ENCODE measurements at regions not wholly inside any gene's neighbourhood (a gene's known extent, or its start where the extent isn't known, plus 50 kb on each side); places are given as distances from the start of the nearest gene placed in this dataset.
A peak's percentile ranks its signal among the peaks of the same experiment; 100 is the strongest.
"Not testable (repeated sequence)": the region's sequence is repeated elsewhere in the genome, so short reads cannot be mapped to it uniquely, and the experiment has no call there.

DNA sequence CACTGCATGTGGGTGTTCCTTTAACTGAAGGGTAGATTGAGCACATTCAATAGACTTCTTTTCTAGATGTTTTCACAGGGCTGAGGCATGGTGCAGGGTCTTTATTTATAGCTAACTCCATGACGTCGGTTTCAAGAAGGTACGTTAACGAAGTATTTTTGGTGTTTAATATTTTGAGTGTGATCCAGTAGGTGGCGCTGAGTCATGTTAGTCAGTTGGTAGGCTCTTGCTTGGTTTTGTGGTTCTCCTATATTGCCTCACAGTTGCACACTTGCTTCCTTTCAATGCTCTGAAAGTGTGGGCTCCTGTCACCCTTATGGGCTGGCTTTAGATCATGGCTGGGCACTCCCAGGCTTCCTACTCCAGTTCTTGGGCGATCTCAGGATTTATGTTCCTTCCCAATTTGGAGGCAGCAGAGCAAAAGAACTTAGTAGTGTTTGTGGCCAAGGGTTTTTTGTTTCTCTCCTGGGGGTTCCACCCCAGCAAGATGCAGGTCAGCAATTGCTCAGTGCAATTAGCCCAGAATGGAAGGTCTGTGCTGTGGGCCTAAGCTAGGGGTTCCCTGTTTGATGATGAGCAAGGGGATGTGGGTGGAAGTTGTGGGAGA lies 471.6 kb upstream of the FOXG1 start:
- DNase-seq, result peak; percentile 1 to 22

DNA sequence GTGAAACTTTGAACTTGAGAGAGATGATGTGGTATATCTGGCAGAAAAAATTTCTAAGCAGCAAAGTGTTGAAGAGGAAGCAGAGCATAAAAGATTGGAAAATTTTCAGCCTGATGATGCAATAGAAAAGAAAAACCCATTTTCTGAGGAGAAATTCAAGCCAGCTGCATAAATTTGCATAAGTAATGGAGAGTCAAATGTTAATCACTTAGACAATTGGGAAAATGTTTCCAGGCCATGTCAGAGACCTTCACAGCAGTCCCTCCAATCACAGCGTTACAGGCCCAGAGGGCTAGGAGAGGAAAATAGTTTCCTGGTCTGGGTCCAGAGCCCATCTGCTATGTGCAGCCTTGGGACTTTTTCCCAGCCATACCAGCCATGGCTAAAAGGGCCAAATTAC lies 469.0 kb upstream of the FOXG1 start:
- no peak for DNase-seq

DNA sequence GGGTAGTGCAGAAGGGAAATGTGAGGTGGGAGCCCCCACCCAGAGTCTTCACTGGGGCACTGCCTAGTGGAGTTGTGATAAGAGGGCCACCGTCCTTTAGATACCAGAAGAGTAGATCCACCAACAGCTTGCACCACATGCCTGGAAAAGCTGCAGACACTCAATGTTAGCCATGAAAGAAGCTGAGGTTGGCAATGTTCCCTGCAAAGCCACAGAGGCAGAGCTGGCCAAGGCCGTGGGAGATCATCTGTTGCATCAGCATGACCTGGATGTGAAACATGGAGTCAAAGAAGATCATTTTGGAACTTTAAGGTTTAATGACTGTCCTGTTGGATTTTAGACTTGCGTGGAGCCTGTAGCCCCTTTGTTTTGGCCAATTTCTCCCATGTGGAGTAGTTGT lies 468.4 kb upstream of the FOXG1 start:
- DNase-seq, result no peak

DNA sequence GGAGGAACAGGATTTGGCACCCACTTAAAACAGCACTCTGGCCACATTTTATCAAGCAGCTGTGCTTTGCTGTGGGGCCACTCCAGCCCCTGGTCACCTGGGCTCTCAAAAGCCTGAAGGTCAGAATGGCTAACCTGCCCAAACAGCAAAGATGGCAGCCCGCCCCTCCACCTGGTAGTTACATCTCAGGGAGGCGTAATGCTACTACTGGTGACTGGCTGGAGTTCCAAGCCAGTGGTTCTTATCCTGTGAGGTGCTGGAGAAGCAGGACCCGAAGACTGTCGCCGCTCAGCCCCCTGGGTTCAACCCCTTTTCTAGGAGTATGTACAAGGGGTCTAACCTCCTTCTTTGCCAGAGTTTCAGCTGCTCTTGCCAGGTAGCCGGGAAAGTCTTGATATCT lies 467.4 kb upstream of the FOXG1 start:
- DNase-seq, result no peak

- no peak for DNase-seq
Measured at GRCh38 chr14:28300356-28300755, 466.2 kb upstream of the FOXG1 start.

DNA sequence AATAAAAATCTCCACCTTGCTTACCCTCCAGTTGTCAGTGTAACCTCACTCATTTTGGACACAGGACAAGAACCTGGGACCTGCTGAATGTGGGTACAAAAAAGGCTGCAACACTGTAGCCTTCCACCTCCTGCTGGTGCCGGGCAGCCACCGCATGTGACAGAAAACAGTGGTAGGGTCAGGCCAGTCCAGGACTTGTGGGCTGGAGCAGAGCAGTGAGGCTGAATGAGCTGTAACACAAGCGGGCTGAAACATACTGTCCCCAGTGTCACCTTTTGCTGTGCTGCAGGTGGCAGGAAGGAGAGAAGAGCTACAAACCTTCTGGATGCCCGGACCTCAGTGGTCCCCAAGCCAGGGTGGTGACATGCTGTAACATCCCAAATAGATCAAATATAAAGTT lies 465.4 kb upstream of the FOXG1 start:
- no peak for DNase-seq

GRCh38 chr14:28303248-28303647 lies 463.3 kb upstream of the FOXG1 start:
- no peak for DNase-seq

DNA sequence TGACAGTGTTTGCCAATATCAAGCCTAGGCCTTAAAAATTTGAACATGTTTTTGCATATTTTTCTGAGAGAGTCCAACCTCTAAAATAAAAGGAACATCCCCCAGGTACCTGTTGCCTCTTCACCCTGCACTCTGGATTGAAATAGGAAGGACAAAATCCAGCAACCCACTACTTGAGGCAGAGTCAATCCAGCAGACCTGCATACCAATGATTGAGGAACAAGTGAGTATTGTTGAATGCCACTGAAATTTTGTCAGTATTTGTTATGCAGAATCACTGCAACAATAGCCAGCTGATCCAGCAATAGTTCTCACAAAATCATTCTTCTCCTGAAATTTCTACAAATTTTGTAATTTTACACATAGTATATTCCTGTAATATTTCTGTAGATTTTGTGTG lies 460.6 kb upstream of the FOXG1 start:
- DNase-seq, result no peak

GRCh38 chr14:28307506-28307905 lies 459.1 kb upstream of the FOXG1 start:
- no peak for DNase-seq

GRCh38 chr14:28308734-28309133 lies 457.9 kb upstream of the FOXG1 start:
- DNase-seq, result no peak

DNA sequence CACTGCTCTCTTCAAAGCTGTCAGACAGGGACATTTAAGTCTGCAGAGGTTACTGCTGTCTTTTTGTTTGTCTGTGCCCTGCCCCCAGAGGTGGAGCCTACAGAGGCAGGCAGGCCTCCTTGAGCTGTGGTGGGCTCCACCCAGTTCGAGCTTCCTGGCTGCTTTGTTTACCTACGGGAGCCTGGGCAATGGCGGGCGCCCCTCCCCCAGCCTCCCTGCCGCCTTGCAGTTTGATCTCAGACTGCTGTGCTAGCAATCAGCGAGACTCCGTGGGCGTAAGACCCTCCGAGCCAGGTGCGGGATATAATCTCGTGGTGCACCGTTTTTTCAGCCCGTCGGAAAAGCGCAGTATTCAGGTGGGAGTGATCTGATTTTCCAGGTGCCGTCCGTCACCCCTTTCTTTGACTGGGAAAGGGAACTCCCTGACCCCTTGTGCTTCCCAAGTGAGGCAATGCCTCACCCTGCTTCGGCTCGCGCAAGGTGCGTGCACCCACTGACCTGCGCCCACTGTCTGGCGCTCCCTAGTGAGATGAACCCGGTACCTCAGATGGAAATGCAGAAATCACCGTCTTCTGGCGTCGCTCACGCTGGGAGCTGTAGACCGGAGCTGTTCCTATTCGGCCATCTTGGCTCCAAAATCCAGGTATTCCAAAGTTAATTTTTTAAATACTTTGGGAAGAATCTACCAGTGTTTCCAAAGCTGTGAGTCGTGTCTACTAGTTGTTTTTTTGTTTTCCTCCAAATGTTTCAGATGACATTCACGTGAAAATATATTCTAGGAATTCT lies 448.5 kb upstream of the FOXG1 start:
- DNase-seq, result not testable (repeated sequence)

DNA sequence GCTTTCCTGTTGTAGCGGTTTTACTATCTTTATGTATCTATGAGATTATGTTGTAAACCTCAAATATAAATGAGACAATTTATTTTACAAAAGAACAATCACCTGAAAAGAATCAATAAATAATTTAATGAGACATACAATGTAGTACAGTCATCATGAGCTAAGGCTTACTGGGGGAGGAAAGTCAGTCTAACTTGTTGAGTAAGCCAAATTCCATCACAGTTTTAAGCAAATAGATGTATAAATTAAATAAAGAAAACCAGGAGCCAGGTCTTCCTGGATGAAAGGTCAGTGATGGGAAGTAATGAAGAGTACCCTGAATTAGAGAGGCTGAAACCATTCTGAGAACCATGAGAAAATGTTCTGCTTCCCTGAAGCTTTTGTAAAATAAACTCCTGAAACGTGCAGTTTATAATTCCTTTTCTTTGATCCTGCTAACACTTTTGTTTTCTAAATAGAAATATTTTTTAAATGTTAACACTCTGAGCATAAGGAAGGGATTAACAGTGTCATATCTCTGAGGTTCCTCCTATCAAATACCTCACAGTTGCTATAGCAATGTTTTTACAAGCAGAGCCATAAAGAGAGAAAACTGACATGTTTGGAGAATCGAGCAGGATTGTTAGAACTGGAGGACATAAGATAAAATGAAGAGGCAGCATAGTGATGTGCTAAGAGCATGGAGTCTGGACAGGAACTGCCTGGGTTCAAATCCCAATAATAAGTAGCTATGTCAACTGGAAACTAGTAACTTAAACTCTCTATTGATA lies 444.9 kb upstream of the FOXG1 start:
- DNase-seq, result no peak

DNA sequence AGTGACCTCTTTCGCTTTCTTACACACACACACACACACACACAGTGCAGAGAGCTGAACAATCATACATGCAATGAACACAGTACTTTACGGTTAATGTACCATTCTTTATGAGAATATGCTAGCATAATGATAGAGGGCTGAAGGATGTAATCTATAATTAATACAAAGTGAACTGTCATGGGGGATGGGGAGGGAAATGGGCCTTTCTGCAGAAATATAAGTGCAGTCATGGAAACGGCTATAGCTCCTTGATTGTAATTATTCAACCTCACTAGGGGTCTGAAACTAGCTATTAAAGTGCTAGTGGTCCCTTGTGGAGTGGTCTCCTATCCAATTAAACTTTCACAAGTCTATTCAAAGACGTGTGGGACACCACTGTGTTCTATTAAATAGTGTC lies 443.2 kb upstream of the FOXG1 start:
- peak in 1 of 2 experiments; percentile 82 for DNase-seq

DNA sequence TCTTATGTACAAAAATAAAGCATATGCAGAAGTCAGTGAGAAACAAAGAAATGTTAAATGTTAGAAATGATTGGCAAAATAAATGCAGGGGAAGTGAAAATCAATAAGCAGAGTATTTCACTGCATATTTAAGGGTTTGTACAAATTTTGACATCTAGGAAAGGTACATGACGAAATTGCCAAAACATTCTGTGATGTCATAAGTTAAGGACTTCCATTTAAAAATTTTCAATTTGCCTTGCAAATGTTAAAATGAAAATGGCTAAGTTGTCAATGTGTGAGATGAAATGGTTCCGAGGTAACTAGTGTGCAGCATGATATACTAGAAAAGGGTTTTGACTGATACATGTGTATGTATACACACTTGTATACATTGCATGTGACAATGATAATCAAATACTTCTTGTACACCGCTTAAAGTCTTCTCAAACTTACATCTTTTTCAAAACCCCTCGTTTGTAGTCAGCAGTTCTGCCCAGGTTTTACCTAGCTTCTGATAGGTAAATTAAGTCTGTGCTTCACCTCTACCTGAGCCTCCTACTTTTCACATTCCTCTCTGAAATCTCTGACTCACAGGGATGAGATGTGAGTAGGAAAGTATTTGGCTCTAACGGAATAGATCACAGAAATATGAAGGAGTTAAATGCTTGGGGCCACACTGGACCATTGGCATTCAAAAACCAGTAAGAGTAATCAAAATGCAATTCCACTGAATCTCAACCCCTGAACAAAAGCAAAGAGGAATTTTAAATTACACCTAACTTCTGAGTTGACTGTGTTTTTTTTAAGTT lies 442.4 kb upstream of the FOXG1 start:
- no peak for DNase-seq

DNA sequence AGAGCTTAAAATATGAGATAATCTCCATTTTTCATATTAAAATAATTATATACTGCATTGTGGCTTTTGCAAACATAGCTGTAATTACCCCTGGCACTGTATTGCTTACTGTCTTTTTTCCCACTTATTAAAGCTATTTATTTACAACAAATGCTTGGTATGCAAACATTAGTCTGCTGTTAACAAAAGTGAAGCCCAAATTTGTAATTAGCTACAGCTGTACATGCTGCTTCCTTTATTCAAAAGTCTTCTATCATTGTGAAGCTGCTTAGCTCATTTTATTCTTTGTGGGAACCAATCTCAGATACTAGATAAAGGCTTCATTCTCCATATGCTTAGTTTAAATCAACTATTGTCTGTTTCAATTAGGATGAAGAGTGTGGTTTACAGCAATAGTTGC lies 425.8 kb upstream of the FOXG1 start:
- DNase-seq, result peak; percentile 43 to 69

GRCh38 chr14:28344381-28344780 lies 422.2 kb upstream of the FOXG1 start:
- no peak for DNase-seq

DNA sequence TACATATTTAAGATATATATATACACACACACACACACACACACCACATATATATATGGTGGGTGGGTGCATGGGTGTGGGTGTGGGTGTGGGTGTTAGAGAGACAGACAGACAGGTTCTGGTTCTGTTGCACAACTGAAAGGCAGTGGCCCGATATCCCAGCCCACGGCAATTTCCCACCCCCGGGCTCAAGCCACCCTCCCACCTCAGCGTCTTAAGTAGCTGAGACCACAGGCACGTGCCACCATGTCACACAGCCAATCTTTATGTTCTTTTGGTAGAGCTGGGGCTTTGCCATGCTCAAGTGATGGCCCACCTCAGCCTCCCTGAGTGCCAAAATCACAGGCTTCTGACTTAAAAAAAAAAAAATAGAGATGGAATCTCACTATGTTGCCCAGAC lies 417.8 kb upstream of the FOXG1 start:
- no peak for DNase-seq

DNA sequence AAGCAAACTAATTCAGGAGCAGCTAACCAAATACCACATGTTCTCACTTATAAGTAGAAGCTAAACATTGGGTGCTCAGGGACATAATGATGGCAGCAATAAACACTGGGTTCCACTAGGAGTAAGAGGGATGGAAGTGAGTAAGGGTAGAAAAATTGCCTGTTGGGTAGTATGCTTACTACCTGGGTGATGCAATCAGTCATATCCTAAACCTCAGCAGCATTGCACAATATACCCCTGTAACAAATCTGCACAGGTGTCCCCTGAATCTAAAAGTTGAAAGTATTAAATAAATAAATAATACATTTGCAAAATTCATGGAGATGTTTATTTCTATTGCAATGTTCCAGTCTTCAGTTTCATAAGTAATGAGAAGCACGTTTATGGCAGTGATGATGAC lies 409.8 kb upstream of the FOXG1 start:
- no peak for DNase-seq

DNA sequence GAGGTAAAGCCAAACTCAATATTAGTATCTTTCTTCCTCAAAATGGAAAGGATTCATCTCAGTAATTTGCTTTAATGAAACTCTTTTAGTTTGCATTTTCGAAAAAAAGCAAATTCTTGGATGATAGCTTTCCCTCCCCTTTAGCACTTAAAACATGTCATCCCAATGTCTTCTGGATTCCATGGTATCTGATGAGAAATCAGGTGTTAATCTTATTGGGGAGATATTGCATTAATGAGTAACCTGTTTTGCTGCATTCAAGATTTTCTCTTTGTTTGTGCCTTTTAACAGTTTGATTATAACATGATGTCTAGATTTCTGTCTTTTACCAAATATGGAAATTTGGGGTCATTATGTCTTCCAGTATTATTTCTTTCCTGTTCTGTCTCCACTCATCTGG lies 405.1 kb upstream of the FOXG1 start:
- DNase-seq, result no peak

- peak in 1 of 2 experiments; percentile 3 for DNase-seq
Measured at GRCh38 chr14:28365510-28365909, 401.1 kb upstream of the FOXG1 start.

- DNase-seq, result no peak
Measured at GRCh38 chr14:28373721-28374120, 392.9 kb upstream of the FOXG1 start.

GRCh38 chr14:28375295-28375694 lies 391.3 kb upstream of the FOXG1 start:
- DNase-seq, result no peak

- no peak for DNase-seq
Measured at GRCh38 chr14:28381656-28382055, 384.9 kb upstream of the FOXG1 start.
